H9 (cell line): ENCODE measurements at regions not wholly inside any gene's neighbourhood (a gene's known extent, or its start where the extent isn't known, plus 50 kb on each side); places are given as distances from the start of the nearest gene placed in this dataset.

ENCODE experiments used
- DNase-seq: peaks from one replicate; pipeline ENCODE4 v3.0.0-alpha.2; 2017
- H2AFZ ChIP-seq: one replicate; pipeline ENCODE4 v1.6.1; 2013; ENCODE audit warnings: mild to moderate bottlenecking, low read length, control low read depth, moderate library complexity
- H2AK5ac ChIP-seq: 2 replicates; pipeline ENCODE4 v1.6.1; 2013; ENCODE audit warnings: low read length, control low read depth, mixed read lengths; ENCODE audit not compliant: insufficient read length
- H2BK120ac ChIP-seq: one replicate; pipeline ENCODE4 v1.6.1; 2013; ENCODE audit warnings: low read depth, mild to moderate bottlenecking, low read length, control low read depth, inconsistent platforms; ENCODE audit not compliant: poor library complexity, severe bottlenecking
- H2BK12ac ChIP-seq: 2 replicates; pipeline ENCODE4 v1.6.1; 2013; ENCODE audit warnings: low read length, control low read depth, mixed read lengths, low read depth; ENCODE audit not compliant: insufficient read length
- H2BK15ac ChIP-seq: 2 replicates; pipeline ENCODE4 v1.6.1; 2013; ENCODE audit warnings: low read depth, low read length, control low read depth
- H2BK20ac ChIP-seq: one replicate; pipeline ENCODE4 v1.6.1; 2013; ENCODE audit warnings: low read depth, mild to moderate bottlenecking, low read length, control low read depth, inconsistent platforms; ENCODE audit not compliant: poor library complexity, severe bottlenecking
- H2BK5ac ChIP-seq: 2 replicates; pipeline ENCODE4 v1.6.1; 2013; ENCODE audit warnings: low read length, control low read depth, mixed read lengths; ENCODE audit not compliant: insufficient read length
- H3K14ac ChIP-seq: 2 replicates; pipeline ENCODE4 v1.6.1; 2013; ENCODE audit warnings: low read length, control low read depth; ENCODE audit not compliant: insufficient read depth
- H3K18ac ChIP-seq: 2 replicates; pipeline ENCODE4 v1.6.1; 2013; ENCODE audit warnings: low read depth, mild to moderate bottlenecking, mixed read lengths, low read length, control low read depth; ENCODE audit not compliant: insufficient read length
- H3K23ac ChIP-seq: 2 replicates; pipeline ENCODE4 v1.6.1; 2013; ENCODE audit warnings: low read length, control low read depth, mixed read lengths, low read depth; ENCODE audit not compliant: insufficient read length
- H3K23me2 ChIP-seq: 2 replicates; pipeline ENCODE4 v1.6.1; 2013; ENCODE audit warnings: low read depth, mild to moderate bottlenecking, mixed read lengths, low read length, control low read depth; ENCODE audit not compliant: insufficient read length, poor library complexity, severe bottlenecking
- H3K27ac ChIP-seq: 2 replicates; pipeline ENCODE4 v1.5.1; 2013; ENCODE audit warnings: low read length, control low read depth, mixed read lengths, low read depth; ENCODE audit not compliant: insufficient read length
- H3K27me3 ChIP-seq: 2 replicates; pipeline ENCODE4 v1.6.1; 2013; ENCODE audit warnings: low read length, control low read depth, inconsistent platforms; ENCODE audit not compliant: insufficient read depth
- H3K4ac ChIP-seq: 2 replicates; pipeline ENCODE4 v1.6.1; 2013; ENCODE audit warnings: low read depth, mild to moderate bottlenecking, control low read depth, inconsistent platforms, low read length, moderate library complexity
- H3K4me1 ChIP-seq: 2 replicates; pipeline ENCODE4 v1.6.1; 2013; ENCODE audit warnings: low read length, control low read depth, inconsistent platforms; ENCODE audit not compliant: insufficient read depth
- H3K4me2 ChIP-seq: 2 replicates; pipeline ENCODE4 v1.6.1; 2013; ENCODE audit warnings: low read length, control low read depth, mixed read lengths; ENCODE audit not compliant: insufficient read length, insufficient read depth
- H3K56ac ChIP-seq: 2 replicates; pipeline ENCODE4 v1.6.1; 2013; ENCODE audit warnings: low read depth, mild to moderate bottlenecking, mixed read lengths, low read length, control low read depth; ENCODE audit not compliant: insufficient read length
- H3K79me1 ChIP-seq: 2 replicates; pipeline ENCODE4 v1.6.1; 2013; ENCODE audit warnings: low read depth, mild to moderate bottlenecking, moderate library complexity, low read length, control low read depth, inconsistent platforms; ENCODE audit not compliant: insufficient read depth, poor library complexity, severe bottlenecking
- H3K79me2 ChIP-seq: 2 replicates; pipeline ENCODE4 v1.6.1; 2013; ENCODE audit warnings: low read length, control low read depth, inconsistent platforms; ENCODE audit not compliant: insufficient read depth
- H3K9ac ChIP-seq: 2 replicates; pipeline ENCODE4 v1.6.1; 2013; ENCODE audit warnings: low read length, control low read depth, mixed read lengths; ENCODE audit not compliant: insufficient read length; ENCODE audit errors: extremely low read depth
- H3K9me3 ChIP-seq: one replicate; pipeline ENCODE4 v1.6.1; 2013; ENCODE audit warnings: low read depth, low read length, inconsistent platforms; ENCODE audit not compliant: control insufficient read depth
- H3T11ph ChIP-seq: one replicate; pipeline ENCODE4 v1.6.1; 2013; ENCODE audit warnings: mild to moderate bottlenecking, low read length, control low read depth, inconsistent platforms
- H4K20me1 ChIP-seq: one replicate; pipeline ENCODE4 v1.6.1; 2013; ENCODE audit not compliant: control insufficient read depth, insufficient read length, insufficient read depth
- H4K5ac ChIP-seq: 2 replicates; pipeline ENCODE4 v1.6.1; 2013; ENCODE audit warnings: low read depth, mild to moderate bottlenecking, mixed read lengths, low read length, control low read depth; ENCODE audit not compliant: insufficient read length
- H4K8ac ChIP-seq: replicated peaks from 2 replicates; pipeline ENCODE4 v1.6.1; 2013; ENCODE audit warnings: low read length, control low read depth, mixed read lengths, low read depth; ENCODE audit not compliant: insufficient read length
- H4K91ac ChIP-seq: 2 replicates; pipeline ENCODE4 v1.6.1; 2013; ENCODE audit warnings: low read depth, mild to moderate bottlenecking, moderate library complexity, mixed read lengths, low read length, control low read depth; ENCODE audit not compliant: insufficient read length
- H3K27ac Mint-ChIP-seq, 3 experiments: 2 replicates in 2 of 3; 3 replicates in 1 of 3; pipeline ENCODE4 v1.8.0; 2020 to 2021; ENCODE audit warnings: mixed read lengths in 3 of 3, mild to moderate bottlenecking in 1 of 3, moderate library complexity in 1 of 3
- H3K27me3 Mint-ChIP-seq: 2 replicates; pipeline ENCODE4 v1.8.0; 2021; ENCODE audit warnings: low read depth, mild to moderate bottlenecking, moderate library complexity, mixed read lengths
- H3K36me3 Mint-ChIP-seq, 3 experiments: 2 replicates in 2 of 3; 3 replicates in 1 of 3; pipeline ENCODE4 v1.8.0; 2020 to 2021; ENCODE audit warnings: low read depth in 3 of 3, mixed read lengths in 3 of 3; ENCODE audit not compliant: insufficient read depth in 1 of 3
- H3K4me1 Mint-ChIP-seq, 2 experiments: 2 replicates each; pipeline ENCODE4 v1.8.0; 2020; ENCODE audit warnings: mixed read lengths in 2 of 2
- H3K4me3 Mint-ChIP-seq, 2 experiments: 2 replicates in 1 of 2; 3 replicates in 1 of 2; pipeline ENCODE4 v1.8.0; 2020 to 2021; ENCODE audit warnings: mild to moderate bottlenecking in 2 of 2, mixed read lengths in 2 of 2, moderate library complexity in 1 of 2
- H3K9me3 Mint-ChIP-seq, 2 experiments: 2 replicates in 1 of 2; 3 replicates in 1 of 2; pipeline ENCODE4 v1.8.0; 2020; ENCODE audit warnings: mild to moderate bottlenecking in 2 of 2, mixed read lengths in 2 of 2, moderate library complexity in 1 of 2
- TF ChIP-seq, protein P1 (sequence below): fragments of 200-600 bp; sonication (generic); conservative IDR thresholded peaks from 3 replicates; pipeline ENCODE4 v1.8.0; 2021; ENCODE audit warnings: antibody characterized with exemption, mild to moderate bottlenecking

- Mint-ChIP-seq H3K36me3 (peaks cover 0 to 5% (median 2%) of the 10 kb centered on the region in 3 experiments; a peak in 5 of 7 replicates), H3K27ac (no peak overlapping the region), H3K27me3 (no peaks in the 10 kb centered on the region), H3K4me1 (peaks cover 8 to 9% of the 10 kb centered on the region in 2 experiments), H3K4me3 (no peak overlapping the region), H3K9me3 (peaks cover 0 to 2% of the 10 kb centered on the region in 2 experiments; a peak in 2 of 5 replicates)
- Histone ChIP-seq H3K79me2 (no peaks in the 10 kb centered on the region), H3T11ph (no peak overlapping the region), H2BK20ac (no peak overlapping the region), H3K9ac (no peak overlapping the region), H2BK120ac (no peak overlapping the region), H3K4me1 (no peaks in the 10 kb centered on the region; the same call in 1 of the 2 replicates), H2AK5ac (no peak overlapping the region), H3K56ac (no peak overlapping the region), H3K18ac (no peak overlapping the region), H3K27me3 (no peaks in the 10 kb centered on the region), H2BK15ac (no peak overlapping the region), H3K23me2 (no peaks in the 10 kb centered on the region), H2AFZ (no peak overlapping the region), H2BK12ac (no peak overlapping the region), H3K14ac (no peak overlapping the region), H3K4ac (no peak overlapping the region), H3K23ac (no peak overlapping the region), H4K91ac (no peak overlapping the region), H3K27ac (no peak overlapping the region), H2BK5ac (no peak overlapping the region), H3K79me1 (no peaks in the 10 kb centered on the region), H3K4me2 (no peak overlapping the region), H4K8ac (no peak overlapping the region), H3K9me3 (no peaks in the 10 kb centered on the region), H4K5ac (no peak overlapping the region), H4K20me1 (no peaks in the 10 kb centered on the region)
- TF ChIP-seq, protein P1, sequence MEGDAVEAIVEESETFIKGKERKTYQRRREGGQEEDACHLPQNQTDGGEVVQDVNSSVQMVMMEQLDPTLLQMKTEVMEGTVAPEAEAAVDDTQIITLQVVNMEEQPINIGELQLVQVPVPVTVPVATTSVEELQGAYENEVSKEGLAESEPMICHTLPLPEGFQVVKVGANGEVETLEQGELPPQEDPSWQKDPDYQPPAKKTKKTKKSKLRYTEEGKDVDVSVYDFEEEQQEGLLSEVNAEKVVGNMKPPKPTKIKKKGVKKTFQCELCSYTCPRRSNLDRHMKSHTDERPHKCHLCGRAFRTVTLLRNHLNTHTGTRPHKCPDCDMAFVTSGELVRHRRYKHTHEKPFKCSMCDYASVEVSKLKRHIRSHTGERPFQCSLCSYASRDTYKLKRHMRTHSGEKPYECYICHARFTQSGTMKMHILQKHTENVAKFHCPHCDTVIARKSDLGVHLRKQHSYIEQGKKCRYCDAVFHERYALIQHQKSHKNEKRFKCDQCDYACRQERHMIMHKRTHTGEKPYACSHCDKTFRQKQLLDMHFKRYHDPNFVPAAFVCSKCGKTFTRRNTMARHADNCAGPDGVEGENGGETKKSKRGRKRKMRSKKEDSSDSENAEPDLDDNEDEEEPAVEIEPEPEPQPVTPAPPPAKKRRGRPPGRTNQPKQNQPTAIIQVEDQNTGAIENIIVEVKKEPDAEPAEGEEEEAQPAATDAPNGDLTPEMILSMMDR: no peak
- DNase-seq: no peak
These were observed 113.1 kb upstream of the VSTM2A start for GRCh38 chr7:54429111-54429510.
